Karpas-422 (cell line): ENCODE measurements at regions not wholly inside any gene's neighbourhood (a gene's known extent, or its start where the extent isn't known, plus 50 kb on each side); places are given as distances from the start of the nearest gene placed in this dataset.
A peak's percentile ranks its signal among the peaks of the same experiment; 100 is the strongest.

Experiments used
- DNase-seq: peaks from one replicate; pipeline ENCODE4 v3.0.0-alpha.2; 2015
- H2AFZ ChIP-seq: fragments of 200-600 bp; sonication (generic); 2 replicates; pipeline ENCODE4 v1.6.1; 2014; ENCODE audit warnings: antibody characterized with exemption, low read length, mixed read lengths
- H3K27ac ChIP-seq: fragments of 200-600 bp; sonication (generic); 2 replicates; pipeline ENCODE4 v1.5.1; 2014; ENCODE audit warnings: mild to moderate bottlenecking, low read length, moderate library complexity
- H3K27me3 ChIP-seq: fragments of 200-600 bp; sonication (generic); 2 replicates; pipeline ENCODE4 v1.6.1; 2014; ENCODE audit warnings: low read length, mixed read lengths
- H3K36me3 ChIP-seq: fragments of 200-600 bp; sonication (generic); 2 replicates; pipeline ENCODE4 v1.6.1; 2014; ENCODE audit warnings: low read length, mixed read lengths; ENCODE audit not compliant: insufficient read depth
- H3K4me1 ChIP-seq: fragments of 200-600 bp; sonication (generic); 2 replicates; pipeline ENCODE4 v1.6.1; 2014; ENCODE audit warnings: mild to moderate bottlenecking, low read length, mixed read lengths
- H3K4me2 ChIP-seq: fragments of 200-600 bp; sonication (generic); 2 replicates; pipeline ENCODE4 v1.6.1; 2014; ENCODE audit warnings: low read length, low read depth, mild to moderate bottlenecking; ENCODE audit not compliant: poor library complexity, severe bottlenecking
- H3K4me3 ChIP-seq: fragments of 200-600 bp; sonication (generic); 2 replicates; pipeline ENCODE4 v1.5.1; 2014; ENCODE audit warnings: mild to moderate bottlenecking, antibody characterized with exemption, low read length, mixed read lengths
- H3K79me2 ChIP-seq: fragments of 200-600 bp; sonication (generic); 2 replicates; pipeline ENCODE4 v1.6.1; 2014; ENCODE audit warnings: mild to moderate bottlenecking, low read length, mixed read lengths
- H3K9ac ChIP-seq: fragments of 200-600 bp; sonication (generic); 2 replicates; pipeline ENCODE4 v1.6.0; 2014; ENCODE audit warnings: low read length
- H3K9me2 ChIP-seq: fragments of 200-600 bp; sonication (generic), shearing (Covaris generic); replicated peaks from 2 replicates; pipeline ENCODE4 v1.6.0; 2014; ENCODE audit warnings: mild to moderate bottlenecking, low read length, moderate library complexity; ENCODE audit not compliant: insufficient read depth
- H3K9me3 ChIP-seq: fragments of 300-700, 200-600 bp; sonication (generic); 2 replicates; pipeline ENCODE4 v1.6.1; 2014; ENCODE audit warnings: low read length, mixed read lengths
- H4K20me1 ChIP-seq: fragments of 200-600 bp; sonication (generic); 2 replicates; pipeline ENCODE4 v1.6.1; 2014; ENCODE audit warnings: mild to moderate bottlenecking, antibody characterized with exemption, low read length, low read depth; ENCODE audit not compliant: insufficient read depth
- small RNA-seq: library from RNA; depleted of rRNA; stranded (forward); fragments of <200 nt; gene quantifications from one replicate; pipeline ENCODE3, GENCODE V24; 2014

DNA sequence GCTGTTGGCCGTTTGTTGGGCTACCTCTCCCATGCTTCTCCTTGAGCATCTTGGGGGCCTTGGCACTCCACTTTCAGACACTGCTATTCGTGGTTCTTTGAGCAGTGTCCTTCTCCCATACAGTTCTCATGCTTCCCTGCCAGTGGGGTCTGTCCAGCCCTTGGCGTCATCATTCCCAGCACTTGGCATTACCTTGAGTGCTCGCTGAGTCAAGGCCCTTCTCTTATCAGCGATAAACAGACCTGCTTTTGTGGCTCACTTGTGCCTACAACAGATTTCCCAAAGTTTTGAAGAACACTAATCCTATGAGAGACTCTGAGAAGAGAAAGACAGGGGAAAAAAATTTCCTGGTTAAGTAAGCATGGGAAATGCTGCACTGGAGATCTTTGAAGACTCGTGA lies 85.3 kb downstream of the NOC3L start:
- Histone ChIP-seq H3K9ac (no peak overlapping the region), H3K4me3 (no peak overlapping the region), H3K4me2 (no peak overlapping the region), H3K9me3 (no peaks in the 10 kb centered on the region), H3K27ac (no peak overlapping the region), H3K4me1 (no peaks in the 10 kb centered on the region), H3K9me2 (no peaks in the 10 kb centered on the region), H2AFZ (no peak overlapping the region), H3K79me2 (no peaks in the 10 kb centered on the region), H3K27me3 (no peaks in the 10 kb centered on the region), H3K36me3 (no peaks in the 10 kb centered on the region), H4K20me1 (no peaks in the 10 kb centered on the region)
- no peak for DNase-seq

DNA sequence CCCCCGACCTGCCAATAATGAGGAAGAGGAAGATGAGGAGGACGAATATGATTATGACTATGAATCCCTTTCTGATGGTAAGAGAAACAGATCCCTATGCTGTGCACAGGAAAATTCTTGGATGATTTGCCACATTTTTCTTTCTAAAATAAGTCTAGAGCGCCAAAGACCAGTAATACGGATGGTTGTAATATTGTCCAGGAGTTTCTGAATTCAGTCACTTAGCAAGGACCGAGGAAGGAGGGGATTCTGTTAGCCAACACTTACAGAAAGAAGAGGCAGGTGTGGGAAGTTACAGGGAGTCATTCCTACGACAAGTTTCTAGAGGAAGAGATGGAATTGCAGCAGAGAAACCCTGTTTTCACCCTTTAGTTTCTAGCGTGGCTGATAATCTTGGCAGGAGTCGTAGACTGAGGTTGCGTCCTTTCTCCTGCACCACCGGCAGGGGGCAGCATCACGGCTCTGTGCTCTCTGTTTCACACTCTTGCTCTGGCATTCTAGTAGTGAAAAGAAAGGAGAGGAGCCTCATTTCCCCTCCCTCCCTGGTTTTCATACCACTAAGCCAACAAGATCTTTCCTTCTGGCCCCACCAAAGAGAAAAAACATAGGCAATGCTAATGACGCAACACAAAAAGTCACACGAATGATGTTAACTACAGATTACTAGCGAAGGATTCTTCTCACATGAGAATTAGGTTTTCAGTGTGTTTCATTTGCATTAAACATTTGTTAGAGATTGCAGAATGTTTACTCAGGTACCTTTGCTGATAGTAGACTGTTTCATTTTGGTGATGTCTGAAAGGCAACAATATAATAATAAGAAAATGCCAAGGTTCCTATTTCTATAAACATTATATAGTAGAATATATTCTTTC lies 82.7 kb downstream of the NOC3L start:
- Histone ChIP-seq H4K20me1 (no peaks in the 10 kb centered on the region), H3K27me3 (no peaks in the 10 kb centered on the region), H3K4me1 (no peaks in the 10 kb centered on the region), H3K4me2 (no peak overlapping the region), H3K4me3 (no peak overlapping the region), H3K36me3 (no peaks in the 10 kb centered on the region), H3K79me2 (no peaks in the 10 kb centered on the region), H2AFZ (no peak overlapping the region), H3K9ac (no peak overlapping the region), H3K27ac (no peak overlapping the region), H3K9me3 (no peaks in the 10 kb centered on the region), H3K9me2 (no peaks in the 10 kb centered on the region)
- peak; percentile 64 for DNase-seq

DNA sequence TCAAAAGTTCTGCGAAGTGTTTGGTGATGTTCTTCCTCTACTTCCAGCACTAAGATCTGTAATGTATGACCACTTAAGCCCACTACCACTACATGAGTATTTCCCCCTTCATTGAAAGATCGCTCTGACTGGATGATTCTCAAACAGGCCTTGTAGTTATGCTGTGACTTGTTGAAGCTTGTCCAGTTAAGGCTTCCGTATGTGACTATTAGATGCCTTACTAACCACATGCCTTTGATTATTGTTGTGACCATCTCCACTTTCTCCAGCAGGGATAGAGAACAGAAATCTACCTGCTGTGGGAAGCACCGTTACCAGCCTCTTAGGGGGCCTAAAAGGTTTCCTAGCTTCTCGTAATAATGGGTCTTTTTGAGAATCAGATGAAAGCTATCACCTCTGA lies 81.1 kb downstream of the NOC3L start:
- H4K20me1 ChIP-seq = no peaks in the 10 kb centered on the region
- H3K4me2 ChIP-seq = no peak overlapping the region
- H3K9ac ChIP-seq = no peak overlapping the region
- H3K4me3 ChIP-seq = no peak overlapping the region
- no peaks in the 10 kb centered on the region for H3K9me2 ChIP-seq
- H3K4me1 ChIP-seq = no peaks in the 10 kb centered on the region
- H3K27ac ChIP-seq = no peak overlapping the region
- H3K36me3 ChIP-seq = no peaks in the 10 kb centered on the region
- H2AFZ ChIP-seq = no peak overlapping the region
- no peaks in the 10 kb centered on the region for H3K79me2 ChIP-seq
- DNase-seq = no peak
- no peaks in the 10 kb centered on the region for H3K9me3 ChIP-seq
- no peaks in the 10 kb centered on the region for H3K27me3 ChIP-seq

DNA sequence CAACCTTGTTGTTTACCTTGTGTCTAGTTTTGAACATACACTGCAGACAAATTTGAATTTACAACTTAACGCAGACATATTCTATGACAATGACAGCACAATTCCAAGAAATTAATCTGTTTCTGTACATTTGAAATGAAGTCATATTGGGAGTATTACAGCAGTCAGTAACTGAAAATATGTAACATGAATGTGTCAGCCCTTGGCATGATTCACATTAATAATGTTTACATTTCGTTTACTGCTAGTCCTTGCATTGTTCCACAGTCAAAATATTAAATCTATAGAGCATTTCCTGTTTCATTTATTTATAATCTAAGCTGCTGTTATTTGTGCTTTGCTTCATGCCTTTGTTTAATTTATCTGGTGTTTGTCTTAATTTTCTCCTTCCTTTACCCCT lies 80.4 kb downstream of the NOC3L start:
- H3K36me3 ChIP-seq = no peaks in the 10 kb centered on the region
- no peak for DNase-seq
- H3K9me2 ChIP-seq = no peaks in the 10 kb centered on the region
- H3K4me2 ChIP-seq = no peak overlapping the region
- no peak overlapping the region for H3K27ac ChIP-seq
- no peak overlapping the region for H2AFZ ChIP-seq
- H3K4me1 ChIP-seq = no peaks in the 10 kb centered on the region
- H3K9me3 ChIP-seq = no peaks in the 10 kb centered on the region
- no peaks in the 10 kb centered on the region for H3K79me2 ChIP-seq
- no peak overlapping the region for H3K9ac ChIP-seq
- no peaks in the 10 kb centered on the region for H4K20me1 ChIP-seq
- no peaks in the 10 kb centered on the region for H3K27me3 ChIP-seq
- H3K4me3 ChIP-seq = no peak overlapping the region

Small RNAs in the stretch of these regions (small RNA-seq; reads per million reads assigned to genes)
- gene RNU6-657P = 0.16 reads per million
